ENCODE measurements at regions not wholly inside any gene's neighbourhood (a gene's known extent, or its start where the extent isn't known, plus 50 kb on each side); places are given as distances from the start of the nearest gene placed in this dataset.

- TF ChIP-seq ZNF274 (IDR thresholded peaks at IDR 0.05; ENCODE audit: low read depth, low read length) = no peak
- TF ChIP-seq SUZ12 (IDR thresholded peaks at IDR 0.05; ENCODE audit: extremely low read depth, insufficient read depth, insufficient read length) = no peak
These were observed 70.6 kb upstream of the ASAP2 start for GRCh38 chr2:9135822-9136558.
